ENCODE measurements at regions not wholly inside any gene's neighbourhood (a gene's known extent, or its start where the extent isn't known, plus 50 kb on each side); places are given as distances from the start of the nearest gene placed in this dataset.

GRCh38 chr20:41678799-41679198 lies 60.6 kb upstream of the CHD6 start:
- Histone ChIP-seq H2AFZ (ENCODE audit: low read length) (no peak overlapping the region), H3K27me3 (ENCODE audit: control insufficient read depth in 1 of 2, insufficient read depth in 2 of 2, low read length in 2 of 2) (peaks cover 0 to 7% of the 10 kb centered on the region in 2 experiments; a peak in 1 of 5 replicates), H4K20me1 (ENCODE audit: insufficient read depth, low read length) (no peaks in the 10 kb centered on the region), H3K9ac (ENCODE audit: insufficient read depth, low read depth, low read length) (no peak overlapping the region), H3K4me3 (replicated peaks in 1 of 3; ENCODE audit: insufficient read depth in 1 of 3, low read depth in 2 of 3, low read length in 3 of 3) (no peak overlapping the region), H3K36me3 (replicated peaks in 1 of 2; ENCODE audit: control insufficient read depth in 1 of 2, insufficient read depth in 2 of 2, low read length in 2 of 2) (no peaks in the 10 kb centered on the region), H3K79me2 (ENCODE audit: insufficient read depth, low read length) (no peaks in the 10 kb centered on the region), H3K9me3 (ENCODE audit: low read length) (no peaks in the 10 kb centered on the region), H3K4me2 (ENCODE audit: low read depth, low read length) (no peak overlapping the region), H3K27ac (ENCODE audit: extremely low read length, insufficient read depth, low read length) (no peak overlapping the region), H3K4me1 (ENCODE audit: insufficient read depth, low read length) (no peaks in the 10 kb centered on the region)
- in situ Hi-C loops (cut with HindIII; ENCODE audit: extremely low pct_ligation_motif_present, low pct_unique_long_range_greater_than_20kb) (no loop called here), intact Hi-C loops (cut with micrococcal nuclease; ENCODE audit: unreplicated experiment) (no loop called here)
- ChIA-PET CTCF (ENCODE audit: low intra/inter-chr PET ratio, low total read pairs) (no interaction called here), POLR2A (no interaction called here)
- WGBS (ENCODE audit: low lambda C conversion rate): 72% methylated on average over 2 of the region's 2 CpGs
- no TSS peak for BruUV-seq (replicated peaks)
- DNase-seq (ENCODE audit: low spot score): no peak
- ATAC-seq: no peak
- no peak for TF ChIP-seq REL (CRISPR knock-in tag; conservative IDR thresholded peaks at IDR 0.05)
- TF ChIP-seq CBX1 (IDR thresholded peaks at IDR 0.05; ENCODE audit: low read depth): no peak
- no peak for TF ChIP-seq ATF5 (CRISPR knock-in tag; IDR thresholded peaks at IDR 0.05; ENCODE audit: low read depth)
- no peak for FAIRE-seq

GRCh38 chr20:41672282-41672681 lies 54.1 kb upstream of the CHD6 start:
- ATAC-seq (no peak), FAIRE-seq (no peak), DNase-seq (ENCODE audit: low spot score) (no peak)
- 30% methylated on average over 3 of the region's 3 CpGs for WGBS (ENCODE audit: low lambda C conversion rate)
- ChIA-PET POLR2A (no interaction called here), CTCF (ENCODE audit: low intra/inter-chr PET ratio, low total read pairs) (no interaction called here)
- no peak overlapping the region for H3K27ac ChIP-seq (ENCODE audit: extremely low read length, insufficient read depth, low read length)
- in situ Hi-C loops (cut with HindIII; ENCODE audit: extremely low pct_ligation_motif_present, low pct_unique_long_range_greater_than_20kb) (no loop called here), intact Hi-C loops (cut with micrococcal nuclease; ENCODE audit: unreplicated experiment) (no loop called here)
- no peak overlapping the region for H3K4me2 ChIP-seq (ENCODE audit: low read depth, low read length)
- H3K36me3 ChIP-seq (replicated peaks in 1 of 2; ENCODE audit: control insufficient read depth in 1 of 2, insufficient read depth in 2 of 2, low read length in 2 of 2): no peaks in the 10 kb centered on the region
- no peak overlapping the region for H2AFZ ChIP-seq (ENCODE audit: low read length)
- no peaks in the 10 kb centered on the region for H3K79me2 ChIP-seq (ENCODE audit: insufficient read depth, low read length)
- H3K9ac ChIP-seq (ENCODE audit: insufficient read depth, low read depth, low read length): no peak overlapping the region
- H3K4me1 ChIP-seq (ENCODE audit: insufficient read depth, low read length): no peaks in the 10 kb centered on the region
- H3K4me3 ChIP-seq (replicated peaks in 1 of 3; ENCODE audit: insufficient read depth in 1 of 3, low read depth in 2 of 3, low read length in 3 of 3): no peak overlapping the region
- no peaks in the 10 kb centered on the region for H4K20me1 ChIP-seq (ENCODE audit: insufficient read depth, low read length)
- BruUV-seq (replicated peaks): no TSS peak
- H3K27me3 ChIP-seq (ENCODE audit: control insufficient read depth in 1 of 2, insufficient read depth in 2 of 2, low read length in 2 of 2): peaks cover 12 to 37% of the 10 kb centered on the region in 2 experiments; a peak in 3 of 5 replicates
- no peaks in the 10 kb centered on the region for H3K9me3 ChIP-seq (ENCODE audit: low read length)
- TF ChIP-seq TFAP4 (IDR thresholded peaks at IDR 0.05; ENCODE audit: borderline replicate concordance, low read depth) (no peak), ZNF276 (CRISPR knock-in tag; IDR thresholded peaks at IDR 0.05; ENCODE audit: low read depth) (no peak), RARA (CRISPR knock-in tag; IDR thresholded peaks at IDR 0.05) (no peak), AGO1 (IDR thresholded peaks at IDR 0.05; ENCODE audit: low read depth, low read length, poor library complexity, severe bottlenecking) (no peak), ZBTB46 (CRISPR knock-in tag; IDR thresholded peaks at IDR 0.05; ENCODE audit: borderline replicate concordance) (no peak), TBX3 (IDR thresholded peaks at IDR 0.05; ENCODE audit: borderline replicate concordance) (no peak), ZFP36 (IDR thresholded peaks at IDR 0.05; ENCODE audit: borderline replicate concordance, low read depth, low read length, partially characterized antibody) (no peak), YEATS4 (CRISPR knock-in tag; IDR thresholded peaks at IDR 0.05; ENCODE audit: borderline replicate concordance) (no peak), PBX2 (CRISPR knock-in tag; IDR thresholded peaks at IDR 0.05) (no peak), ZFP62 (CRISPR knock-in tag; IDR thresholded peaks at IDR 0.05) (no peak)
